GM12865 (cell line): ENCODE measurements at regions not wholly inside any gene's neighbourhood (a gene's known extent, or its start where the extent isn't known, plus 50 kb on each side); places are given as distances from the start of the nearest gene placed in this dataset.
"Not testable (repeated sequence)": the region's sequence is repeated elsewhere in the genome, so short reads cannot be mapped to it uniquely, and the experiment has no call there.

ENCODE experiments used
- DNase-seq: peaks from one replicate; pipeline ENCODE4 v3.0.0; 2010; ENCODE audit warnings: low read depth
- H3K4me3 ChIP-seq: 2 replicates; pipeline ENCODE4 v1.5.1; 2011; ENCODE audit warnings: mild to moderate bottlenecking, low read depth, low read length, control low read depth
- TF ChIP-seq, protein P1 (sequence below): IDR thresholded peaks from 2 replicates; pipeline ENCODE4 v1.5.1; 2011; ENCODE audit warnings: low read length, control low read depth, low read depth, inconsistent platforms; ENCODE audit not compliant: insufficient read depth; ENCODE audit errors: missing control alignments

DNA sequence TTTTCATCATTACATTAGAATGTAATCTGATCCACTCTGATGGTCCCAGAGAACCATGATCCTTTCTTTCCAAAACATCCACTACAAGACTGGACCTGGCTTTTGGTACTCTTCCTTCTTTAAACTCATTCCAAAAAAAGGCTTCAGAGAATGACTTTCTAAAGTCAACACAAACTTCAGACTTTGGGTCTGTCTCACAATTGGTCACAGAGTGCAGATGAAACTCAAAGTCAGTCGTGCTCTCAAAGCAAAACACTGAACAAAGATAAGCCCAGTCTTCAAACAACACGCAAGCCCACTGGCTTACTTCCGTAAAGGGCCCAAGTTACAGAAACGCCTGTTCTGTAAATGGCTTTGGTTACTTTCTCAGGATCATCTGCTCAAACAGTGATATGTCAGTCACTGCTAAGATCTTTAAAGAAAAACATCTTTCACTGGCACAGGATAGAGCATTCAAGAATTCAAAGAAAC, 250.9 kb upstream of the MKLN1 start:
- TF ChIP-seq, protein P1, sequence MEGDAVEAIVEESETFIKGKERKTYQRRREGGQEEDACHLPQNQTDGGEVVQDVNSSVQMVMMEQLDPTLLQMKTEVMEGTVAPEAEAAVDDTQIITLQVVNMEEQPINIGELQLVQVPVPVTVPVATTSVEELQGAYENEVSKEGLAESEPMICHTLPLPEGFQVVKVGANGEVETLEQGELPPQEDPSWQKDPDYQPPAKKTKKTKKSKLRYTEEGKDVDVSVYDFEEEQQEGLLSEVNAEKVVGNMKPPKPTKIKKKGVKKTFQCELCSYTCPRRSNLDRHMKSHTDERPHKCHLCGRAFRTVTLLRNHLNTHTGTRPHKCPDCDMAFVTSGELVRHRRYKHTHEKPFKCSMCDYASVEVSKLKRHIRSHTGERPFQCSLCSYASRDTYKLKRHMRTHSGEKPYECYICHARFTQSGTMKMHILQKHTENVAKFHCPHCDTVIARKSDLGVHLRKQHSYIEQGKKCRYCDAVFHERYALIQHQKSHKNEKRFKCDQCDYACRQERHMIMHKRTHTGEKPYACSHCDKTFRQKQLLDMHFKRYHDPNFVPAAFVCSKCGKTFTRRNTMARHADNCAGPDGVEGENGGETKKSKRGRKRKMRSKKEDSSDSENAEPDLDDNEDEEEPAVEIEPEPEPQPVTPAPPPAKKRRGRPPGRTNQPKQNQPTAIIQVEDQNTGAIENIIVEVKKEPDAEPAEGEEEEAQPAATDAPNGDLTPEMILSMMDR: no peak
- no peak for DNase-seq

DNA sequence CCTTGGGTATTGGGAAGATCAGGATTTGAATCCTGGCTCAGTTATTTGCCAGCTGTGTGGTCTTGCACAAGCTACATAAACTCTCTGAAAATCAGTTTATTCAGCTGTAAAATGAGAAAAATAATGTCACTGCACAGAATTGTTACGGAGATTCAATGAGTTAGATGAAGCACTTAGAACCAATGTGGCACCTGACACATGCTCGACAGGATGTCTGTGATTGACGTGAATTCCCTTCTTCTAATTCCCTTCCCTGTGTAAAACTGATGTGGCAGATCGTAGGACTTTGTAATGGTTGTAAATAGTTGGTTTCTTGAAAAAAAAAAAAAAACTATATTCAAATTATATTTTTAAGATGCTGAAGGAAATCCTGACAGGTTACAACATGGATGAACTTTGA, 249.9 kb upstream of the MKLN1 start:
- no peak overlapping the region for H3K4me3 ChIP-seq
- DNase-seq: no peak
- TF ChIP-seq, protein P1: no peak

More for the DNA sequence above, 250.9 kb upstream of the MKLN1 start:
- H3K4me3 ChIP-seq: no peak overlapping the region

DNA sequence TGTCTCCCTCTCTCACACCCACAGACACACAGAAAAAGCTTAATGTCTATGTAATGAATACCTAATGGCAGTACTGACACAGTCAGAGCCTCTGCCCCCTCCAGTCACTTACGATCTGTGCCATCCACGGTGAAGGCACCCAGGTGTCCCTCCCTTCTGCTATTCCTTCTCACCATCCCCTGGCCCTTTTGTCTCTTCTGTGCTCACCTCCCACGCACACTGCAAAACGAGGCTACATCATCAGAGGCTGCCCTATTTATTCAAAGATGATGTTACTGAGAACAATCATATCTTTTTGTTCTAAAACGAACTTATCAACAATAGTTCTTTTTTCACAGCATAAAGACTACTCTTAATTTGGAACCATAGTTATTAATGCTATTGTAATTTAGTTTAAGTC, 246.9 kb upstream of the MKLN1 start:
- no peak overlapping the region for H3K4me3 ChIP-seq
- no peak for DNase-seq
- TF ChIP-seq, protein P1: no peak

DNA sequence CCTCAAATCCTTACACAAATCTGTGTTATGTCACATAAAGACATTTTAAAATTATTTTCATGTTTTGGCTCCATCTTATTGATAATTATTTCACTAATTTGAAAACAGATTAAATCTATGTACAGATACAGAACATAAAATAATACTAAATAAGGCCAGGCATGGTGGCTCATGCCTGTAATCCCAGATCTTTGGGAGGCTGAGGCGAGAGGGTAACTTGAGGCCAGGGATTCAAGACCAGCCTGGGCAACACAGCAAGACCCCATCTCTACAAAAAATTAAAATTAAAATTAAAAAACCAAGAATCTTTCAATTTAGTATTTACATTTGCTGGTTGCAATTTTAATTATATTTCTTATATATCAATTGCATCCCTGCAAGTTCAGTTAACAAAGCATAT, 246.4 kb upstream of the MKLN1 start:
- H3K4me3 ChIP-seq: no peak overlapping the region
- DNase-seq: no peak
- TF ChIP-seq, protein P1: no peak

DNA sequence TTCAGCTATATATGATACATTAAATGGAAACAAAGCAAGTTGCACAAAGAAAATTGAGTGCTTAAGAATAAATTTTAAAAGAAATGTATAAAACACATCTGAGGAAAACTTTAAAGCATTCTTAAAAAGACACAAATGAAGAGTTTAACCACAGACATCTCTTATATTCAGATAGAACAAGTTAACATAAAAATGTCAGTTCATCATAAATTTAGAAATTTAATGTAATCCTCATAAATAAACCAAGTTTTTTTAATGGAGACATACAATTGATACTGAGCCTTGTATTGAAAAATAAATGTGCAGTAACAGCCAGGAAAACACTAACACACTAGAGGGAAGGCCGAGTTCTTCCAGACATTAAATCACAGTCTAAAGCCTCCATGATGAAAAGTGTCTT, 243.9 kb upstream of the MKLN1 start:
- H3K4me3 ChIP-seq: no peak overlapping the region
- no peak for DNase-seq
- TF ChIP-seq, protein P1: no peak

DNA sequence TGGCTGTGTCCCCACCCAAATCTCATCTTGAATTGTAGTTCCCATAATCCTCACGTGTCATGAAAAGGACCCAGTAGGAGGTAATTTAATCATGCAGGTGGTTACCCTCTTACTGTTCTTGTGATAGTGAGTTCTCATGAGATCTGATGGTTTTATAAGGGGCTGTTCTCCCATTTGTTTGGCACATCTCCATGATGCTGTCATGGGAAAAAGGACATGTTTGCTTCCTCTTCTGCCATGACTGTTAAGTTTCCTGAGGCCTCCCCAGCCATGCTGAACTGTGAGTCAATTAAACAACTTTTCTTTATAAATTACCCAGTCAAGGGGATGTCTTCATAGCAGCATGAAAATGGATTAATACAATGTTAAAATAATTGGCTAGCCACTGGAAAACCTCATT, 243.3 kb upstream of the MKLN1 start:
- H3K4me3 ChIP-seq, DNase-seq: not testable (repeated sequence)

DNA sequence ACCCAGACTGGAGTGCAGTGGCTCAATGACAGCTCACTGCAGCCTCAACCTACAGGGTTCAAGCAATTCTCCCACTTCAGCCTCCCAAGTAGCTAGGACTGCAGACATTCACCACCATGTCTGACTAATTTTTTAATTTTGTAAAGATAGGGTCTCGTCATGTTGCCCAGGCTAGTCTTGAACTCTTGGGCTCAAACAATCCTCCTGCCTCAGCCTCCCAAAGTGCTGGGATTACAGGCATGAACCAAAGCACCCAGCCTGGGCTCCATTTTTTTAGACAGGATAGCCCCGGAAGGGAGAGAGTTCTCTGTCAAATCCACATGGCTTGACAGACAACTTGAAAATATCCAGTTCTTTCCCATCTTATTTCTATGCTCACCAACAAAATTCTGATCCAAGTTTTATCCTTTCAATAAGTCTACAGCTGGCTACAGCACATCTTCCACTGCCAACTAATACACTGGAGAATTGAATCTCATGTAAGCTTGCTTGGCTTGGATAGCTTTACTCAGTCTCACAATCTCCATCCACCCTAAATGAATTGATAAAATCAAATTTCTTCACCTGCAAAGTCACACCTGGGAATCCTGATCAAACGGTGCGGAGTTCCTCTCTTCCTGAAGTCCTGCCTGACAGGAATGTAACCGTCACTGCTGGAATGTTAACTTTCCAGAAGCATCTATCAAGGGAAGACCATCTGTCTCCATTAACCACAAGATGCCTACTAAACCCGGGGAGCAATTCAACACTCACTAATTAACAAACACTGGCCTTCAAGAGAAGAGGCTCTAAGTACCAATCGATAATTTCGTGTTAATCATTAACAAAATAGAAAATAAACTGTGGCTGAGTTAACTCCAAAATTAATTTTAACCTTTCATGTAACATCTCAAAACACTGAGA, 239.7 kb upstream of the MKLN1 start:
- DNase-seq: no peak
- no peak overlapping the region for H3K4me3 ChIP-seq
- TF ChIP-seq, protein P1: no peak
